ENCODE measurements at regions not wholly inside any gene's neighbourhood (a gene's known extent, or its start where the extent isn't known, plus 50 kb on each side); places are given as distances from the start of the nearest gene placed in this dataset.

- TF ChIP-seq, protein P1, sequence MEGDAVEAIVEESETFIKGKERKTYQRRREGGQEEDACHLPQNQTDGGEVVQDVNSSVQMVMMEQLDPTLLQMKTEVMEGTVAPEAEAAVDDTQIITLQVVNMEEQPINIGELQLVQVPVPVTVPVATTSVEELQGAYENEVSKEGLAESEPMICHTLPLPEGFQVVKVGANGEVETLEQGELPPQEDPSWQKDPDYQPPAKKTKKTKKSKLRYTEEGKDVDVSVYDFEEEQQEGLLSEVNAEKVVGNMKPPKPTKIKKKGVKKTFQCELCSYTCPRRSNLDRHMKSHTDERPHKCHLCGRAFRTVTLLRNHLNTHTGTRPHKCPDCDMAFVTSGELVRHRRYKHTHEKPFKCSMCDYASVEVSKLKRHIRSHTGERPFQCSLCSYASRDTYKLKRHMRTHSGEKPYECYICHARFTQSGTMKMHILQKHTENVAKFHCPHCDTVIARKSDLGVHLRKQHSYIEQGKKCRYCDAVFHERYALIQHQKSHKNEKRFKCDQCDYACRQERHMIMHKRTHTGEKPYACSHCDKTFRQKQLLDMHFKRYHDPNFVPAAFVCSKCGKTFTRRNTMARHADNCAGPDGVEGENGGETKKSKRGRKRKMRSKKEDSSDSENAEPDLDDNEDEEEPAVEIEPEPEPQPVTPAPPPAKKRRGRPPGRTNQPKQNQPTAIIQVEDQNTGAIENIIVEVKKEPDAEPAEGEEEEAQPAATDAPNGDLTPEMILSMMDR (IDR thresholded peaks at IDR 0.05; ENCODE audit: low read length), result no peak
- no peak for TF ChIP-seq EZH2 (optimal IDR thresholded peaks at IDR 0.05; ENCODE audit: low read depth, low read length)
- TF ChIP-seq EZH2phosphoT487 (IDR thresholded peaks at IDR 0.05; ENCODE audit: low read length), result no peak
These were observed 214.8 kb downstream of the ISL1 start for GRCh38 chr5:51598026-51598425.
